PC-9 (cell line): ENCODE measurements at regions not wholly inside any gene's neighbourhood (a gene's known extent, or its start where the extent isn't known, plus 50 kb on each side); places are given as distances from the start of the nearest gene placed in this dataset.

Source experiments
- BruUV-seq: library from RNA; stranded (reverse); fragments of 400-500 nt; replicated peaks from 2 replicates; lab custom pipeline; 2021; lab: Mats Ljungman, UMichigan
- CTCF ChIA-PET: fragments of 300-600 bp; sonication (Branson Sonifier 250); formaldehyde crosslinking; loops from one replicate; lab custom pipeline; 2022; ENCODE audit warnings: antibody characterized with exemption; lab: Charles Lee
- POLR2A ChIA-PET: fragments of 300-600 bp; sonication (Branson Sonifier 250); formaldehyde crosslinking; loops from one replicate; lab custom pipeline; 2022; ENCODE audit warnings: antibody characterized with exemption; ENCODE audit not compliant: unreplicated experiment; lab: Charles Lee
- DNase-seq, 2 experiments: peaks; one replicate each; pipeline versions ENCODE4 v3.0.0 to v3.0.0-alpha.2; 2015 to 2022; ENCODE audit warnings: mixed read lengths in 1 of 2
- H2AFZ ChIP-seq: fragments of 200-600 bp; sonication (generic); 2 replicates; pipeline ENCODE4 v1.8.1; 2017; ENCODE audit warnings: antibody characterized with exemption
- H3F3A ChIP-seq: fragments of 200-600 bp; sonication (generic); 2 replicates; pipeline ENCODE4 v1.8.1; 2017; ENCODE audit warnings: antibody characterized with exemption, mild to moderate bottlenecking, low read depth; ENCODE audit not compliant: insufficient read depth
- H3K27ac ChIP-seq: fragments of 200-600 bp; sonication (generic); 2 replicates; pipeline ENCODE4 v1.6.1; 2016; ENCODE audit warnings: mixed run types
- H3K27me3 ChIP-seq: fragments of 200-600 bp; sonication (generic); 2 replicates; pipeline ENCODE4 v1.6.1; 2016; ENCODE audit warnings: low read depth, mixed run types; ENCODE audit not compliant: insufficient read depth
- H3K36me3 ChIP-seq: fragments of 200-600 bp; sonication (generic); 2 replicates; pipeline ENCODE4 v1.6.1; 2016; ENCODE audit warnings: low read depth, mixed run types
- H3K4me1 ChIP-seq: fragments of 200-600 bp; sonication (generic); replicated peaks from 2 replicates; pipeline ENCODE4 v1.6.1; 2016; ENCODE audit warnings: mixed run types; ENCODE audit not compliant: insufficient read depth
- H3K4me2 ChIP-seq: fragments of 200-600 bp; sonication (generic); 2 replicates; pipeline ENCODE4 v1.6.1; 2017; ENCODE audit warnings: mixed run types
- H3K4me3 ChIP-seq: fragments of 200-600 bp; sonication (generic); 2 replicates; pipeline ENCODE4 v1.6.1; 2016; ENCODE audit warnings: mixed run types
- H3K79me2 ChIP-seq: fragments of 200-600 bp; sonication (generic); 2 replicates; pipeline ENCODE4 v1.6.1; 2017; ENCODE audit warnings: low read depth, mixed run types
- H3K9me2 ChIP-seq: fragments of 200-600 bp; sonication (generic); 2 replicates; pipeline ENCODE4 v1.8.1; 2017; ENCODE audit warnings: mild to moderate bottlenecking; ENCODE audit not compliant: insufficient read depth
- H3K9me3 ChIP-seq: fragments of 200-600 bp; sonication (generic); 2 replicates; pipeline ENCODE4 v1.8.1; 2016; ENCODE audit warnings: low read depth; ENCODE audit not compliant: insufficient read depth
- H4K20me1 ChIP-seq: fragments of 200-600 bp; sonication (generic); 2 replicates; pipeline ENCODE4 v1.8.1; 2017; ENCODE audit not compliant: insufficient read depth
- EZH2 ChIP-seq: fragments of 200-600 bp; sonication (generic); IDR thresholded peaks from 2 replicates; pipeline ENCODE4 v1.8.0; 2017; ENCODE audit warnings: antibody characterized with exemption, low read depth
- intact Hi-C: fragments of 100-400 bp; cut with micrococcal nuclease; formaldehyde crosslinking; loops from one replicate; pipeline ENCODE4 v1.10.0; 2022; ENCODE audit not compliant: unreplicated experiment
- TF ChIP-seq, protein P1 (sequence below): fragments of 200-600 bp; sonication (generic); conservative IDR thresholded peaks from 2 replicates; pipeline ENCODE4 v1.6.1; 2017; ENCODE audit warnings: mixed run types, antibody characterized with exemption, mild to moderate bottlenecking, moderate library complexity

DNA sequence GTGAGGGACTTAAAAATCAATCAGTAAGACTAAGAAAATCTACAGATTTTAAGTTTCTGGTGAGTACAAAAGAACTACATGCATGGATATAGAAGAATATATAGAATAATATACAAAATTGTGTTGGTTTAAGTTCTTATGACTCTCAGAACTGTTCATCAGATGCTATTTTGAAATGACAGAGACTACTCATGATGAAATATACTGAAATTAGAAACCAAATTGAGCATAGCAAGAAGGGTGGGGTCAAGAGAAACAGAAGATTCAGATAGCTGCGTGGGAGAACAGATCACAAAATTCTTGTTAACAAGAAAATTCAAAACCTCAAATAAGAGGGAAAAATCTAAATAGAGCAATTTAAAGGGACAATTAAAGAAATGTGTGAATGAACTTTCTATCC is 2125.3 kb upstream of the RAG2 start:
- peaks cover 7% of the 10 kb centered on the region for H3K4me1 ChIP-seq
- H3K4me2 ChIP-seq: no peak overlapping the region
- peaks cover 4% of the 10 kb centered on the region for H3K9me3 ChIP-seq
- TF ChIP-seq, protein P1, sequence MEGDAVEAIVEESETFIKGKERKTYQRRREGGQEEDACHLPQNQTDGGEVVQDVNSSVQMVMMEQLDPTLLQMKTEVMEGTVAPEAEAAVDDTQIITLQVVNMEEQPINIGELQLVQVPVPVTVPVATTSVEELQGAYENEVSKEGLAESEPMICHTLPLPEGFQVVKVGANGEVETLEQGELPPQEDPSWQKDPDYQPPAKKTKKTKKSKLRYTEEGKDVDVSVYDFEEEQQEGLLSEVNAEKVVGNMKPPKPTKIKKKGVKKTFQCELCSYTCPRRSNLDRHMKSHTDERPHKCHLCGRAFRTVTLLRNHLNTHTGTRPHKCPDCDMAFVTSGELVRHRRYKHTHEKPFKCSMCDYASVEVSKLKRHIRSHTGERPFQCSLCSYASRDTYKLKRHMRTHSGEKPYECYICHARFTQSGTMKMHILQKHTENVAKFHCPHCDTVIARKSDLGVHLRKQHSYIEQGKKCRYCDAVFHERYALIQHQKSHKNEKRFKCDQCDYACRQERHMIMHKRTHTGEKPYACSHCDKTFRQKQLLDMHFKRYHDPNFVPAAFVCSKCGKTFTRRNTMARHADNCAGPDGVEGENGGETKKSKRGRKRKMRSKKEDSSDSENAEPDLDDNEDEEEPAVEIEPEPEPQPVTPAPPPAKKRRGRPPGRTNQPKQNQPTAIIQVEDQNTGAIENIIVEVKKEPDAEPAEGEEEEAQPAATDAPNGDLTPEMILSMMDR: no peak
- no peak for TF ChIP-seq EZH2
- intact Hi-C loops: no loop called here
- no peak overlapping the region for H3K27ac ChIP-seq
- no peaks in the 10 kb centered on the region for H3K36me3 ChIP-seq
- BruUV-seq: no TSS peak
- H3K27me3 ChIP-seq: no peaks in the 10 kb centered on the region
- no peaks in the 10 kb centered on the region for H3K9me2 ChIP-seq
- H2AFZ ChIP-seq: no peak overlapping the region
- H3F3A ChIP-seq: no peaks in the 10 kb centered on the region
- H3K4me3 ChIP-seq: no peak overlapping the region
- H4K20me1 ChIP-seq: no peaks in the 10 kb centered on the region
- H3K79me2 ChIP-seq: no peaks in the 10 kb centered on the region
- DNase-seq: no peak
- CTCF ChIA-PET: no interaction called here
- POLR2A ChIA-PET: interaction anchor here (1.1 kb wide), 1 partner anchor 12 kb away, joined by 4 read pairs; no protein-coding TSS in a partner anchor

DNA sequence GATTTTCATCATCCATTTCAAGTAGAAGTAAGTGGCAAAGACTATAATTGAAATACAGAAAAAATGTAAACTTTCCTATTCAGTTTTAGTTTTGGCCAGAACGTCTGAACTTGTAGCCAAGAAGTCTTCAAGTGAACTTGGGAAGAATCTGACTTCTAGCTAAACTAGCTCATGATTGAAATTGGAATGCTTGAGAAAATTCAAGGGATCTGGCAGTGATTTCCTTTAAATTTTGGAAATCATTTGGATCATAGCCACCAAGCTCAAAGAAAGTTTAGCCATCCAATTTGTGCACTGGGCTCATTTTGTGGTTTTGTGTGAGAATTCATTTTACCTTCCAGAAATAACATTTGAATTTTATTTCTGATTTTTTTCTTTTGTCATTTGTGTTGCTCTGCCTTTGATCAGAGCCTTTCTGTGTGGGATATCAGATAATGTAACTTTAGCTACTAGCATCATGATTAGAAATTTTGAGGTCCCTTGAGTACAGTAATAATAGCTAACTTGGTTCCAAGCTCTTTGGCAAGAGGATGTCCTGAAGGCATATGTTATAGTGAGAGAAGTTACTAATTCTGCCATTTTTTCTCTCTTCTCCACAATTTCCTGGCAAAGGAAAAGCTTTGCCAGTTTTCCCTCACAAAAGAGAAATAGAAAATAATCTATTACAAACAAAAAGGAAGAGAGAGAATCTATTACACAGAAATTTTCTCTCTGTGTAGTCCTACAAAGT is 2123.7 kb upstream of the RAG2 start:
- BruUV-seq: no TSS peak
- no peak for DNase-seq
- POLR2A ChIA-PET: interaction anchor here (0.7 kb wide), 1 partner anchor 178 kb away, joined by 4 read pairs; no protein-coding TSS in a partner anchor

GRCh38 chr11:38718659-38719058 is 2120.6 kb upstream of the RAG2 start:
- no peak overlapping the region for H3K4me3 ChIP-seq
- no peaks in the 10 kb centered on the region for H3K9me2 ChIP-seq
- no TSS peak for BruUV-seq
- no peaks in the 10 kb centered on the region for H3K36me3 ChIP-seq
- no peaks in the 10 kb centered on the region for H3K27me3 ChIP-seq
- H3K79me2 ChIP-seq: no peaks in the 10 kb centered on the region
- ChIA-PET POLR2A (no interaction called here), CTCF (no interaction called here)
- no peaks in the 10 kb centered on the region for H4K20me1 ChIP-seq
- H3K9me3 ChIP-seq: peaks cover 9% of the 10 kb centered on the region
- peaks cover 17% of the 10 kb centered on the region for H3K4me1 ChIP-seq
- TF ChIP-seq, protein P1: no peak
- no peak for TF ChIP-seq EZH2
- H3K27ac ChIP-seq: no peak overlapping the region; the same call in 1 of the 2 replicates
- peak overlapping the region; percentile 14; the same call in 1 of the 2 replicates for H3K4me2 ChIP-seq
- no peak for DNase-seq
- peak overlapping the region; percentile 70 for H2AFZ ChIP-seq
- H3F3A ChIP-seq: no peaks in the 10 kb centered on the region
- intact Hi-C loops: no loop called here

More for the DNA sequence above, 2123.7 kb upstream of the RAG2 start:
- intact Hi-C loops: no loop called here
- no peak overlapping the region for H2AFZ ChIP-seq
- H3K4me3 ChIP-seq: no peak overlapping the region
- H3K4me2 ChIP-seq: no peak overlapping the region
- H3K9me3 ChIP-seq: peaks cover 9% of the 10 kb centered on the region
- H3K4me1 ChIP-seq: peaks cover 17% of the 10 kb centered on the region
- no peaks in the 10 kb centered on the region for H3F3A ChIP-seq
- no peaks in the 10 kb centered on the region for H3K9me2 ChIP-seq
- no peak for TF ChIP-seq EZH2
- TF ChIP-seq, protein P1: no peak
- CTCF ChIA-PET: no interaction called here
- H3K27ac ChIP-seq: no peak overlapping the region
- no peaks in the 10 kb centered on the region for H4K20me1 ChIP-seq
- H3K27me3 ChIP-seq: no peaks in the 10 kb centered on the region
- H3K36me3 ChIP-seq: no peaks in the 10 kb centered on the region
- no peaks in the 10 kb centered on the region for H3K79me2 ChIP-seq
